MM.1S (cell line): ENCODE measurements at regions not wholly inside any gene's neighbourhood (a gene's known extent, or its start where the extent isn't known, plus 50 kb on each side); places are given as distances from the start of the nearest gene placed in this dataset.

ENCODE experiments used
- EZH2 ChIP-seq: fragments of 300-600 bp; sonication (generic); optimal IDR thresholded peaks from 2 replicates; pipeline ENCODE3; 2017; ENCODE audit warnings: low read depth, mild to moderate bottlenecking, antibody characterized with exemption, low read length, mixed read lengths
- EZH2phosphoT487 ChIP-seq: fragments of 300-600 bp; sonication (generic); IDR thresholded peaks from 2 replicates; pipeline ENCODE4 v1.6.1; 2018; ENCODE audit warnings: antibody characterized with exemption, low read length
- TF ChIP-seq, protein P1 (sequence below): fragments of 300-600 bp; sonication (generic); IDR thresholded peaks from 2 replicates; pipeline ENCODE4 v1.5.1; 2016; ENCODE audit warnings: antibody characterized with exemption, low read length, mixed read lengths

DNA sequence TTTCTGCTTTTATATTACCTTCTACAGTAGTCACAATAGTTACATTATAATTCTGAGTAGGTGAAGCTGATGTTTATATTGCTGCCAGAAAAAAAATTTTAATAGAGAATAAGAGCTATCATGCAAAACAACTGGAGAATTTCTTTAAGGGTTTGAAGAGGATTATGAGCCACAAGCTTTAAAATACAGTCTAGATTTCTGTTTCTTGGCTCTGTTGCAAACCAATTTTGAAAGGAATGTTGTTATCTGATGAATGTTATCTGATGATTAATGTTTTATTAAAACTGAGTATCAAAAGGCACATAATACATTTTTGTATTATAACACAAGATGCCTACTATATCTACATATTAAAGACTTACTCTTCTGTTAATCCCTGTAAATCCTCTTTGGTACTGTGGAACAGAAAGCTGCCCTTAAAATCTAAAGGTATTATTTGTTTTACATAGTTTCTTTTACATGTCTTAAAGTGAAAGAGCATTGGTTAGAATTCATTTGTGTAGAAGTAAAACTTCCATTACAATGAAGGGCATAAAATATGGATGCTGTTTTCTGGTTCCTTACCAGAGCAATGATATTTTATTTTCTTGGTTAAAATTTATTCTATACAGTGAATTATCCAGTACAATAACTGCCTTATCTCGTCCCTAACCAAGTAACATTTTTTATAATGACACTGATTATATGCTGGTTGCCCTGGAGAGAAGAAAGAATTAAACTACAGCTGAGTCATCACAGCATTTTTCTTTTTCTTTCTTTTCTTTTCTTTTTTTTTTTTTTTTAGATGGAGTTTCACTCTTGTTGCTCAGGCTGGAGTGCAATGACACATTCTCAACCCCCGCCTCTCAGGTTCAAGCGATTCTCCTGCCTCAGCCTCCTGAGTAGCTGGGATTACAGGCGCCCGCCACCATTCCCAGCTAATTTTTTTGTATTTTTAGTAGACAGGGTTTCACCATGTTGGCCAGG lies 205.7 kb downstream of the TANC2 start:
- no peak for TF ChIP-seq EZH2
- no peak for TF ChIP-seq EZH2phosphoT487
- TF ChIP-seq, protein P1, sequence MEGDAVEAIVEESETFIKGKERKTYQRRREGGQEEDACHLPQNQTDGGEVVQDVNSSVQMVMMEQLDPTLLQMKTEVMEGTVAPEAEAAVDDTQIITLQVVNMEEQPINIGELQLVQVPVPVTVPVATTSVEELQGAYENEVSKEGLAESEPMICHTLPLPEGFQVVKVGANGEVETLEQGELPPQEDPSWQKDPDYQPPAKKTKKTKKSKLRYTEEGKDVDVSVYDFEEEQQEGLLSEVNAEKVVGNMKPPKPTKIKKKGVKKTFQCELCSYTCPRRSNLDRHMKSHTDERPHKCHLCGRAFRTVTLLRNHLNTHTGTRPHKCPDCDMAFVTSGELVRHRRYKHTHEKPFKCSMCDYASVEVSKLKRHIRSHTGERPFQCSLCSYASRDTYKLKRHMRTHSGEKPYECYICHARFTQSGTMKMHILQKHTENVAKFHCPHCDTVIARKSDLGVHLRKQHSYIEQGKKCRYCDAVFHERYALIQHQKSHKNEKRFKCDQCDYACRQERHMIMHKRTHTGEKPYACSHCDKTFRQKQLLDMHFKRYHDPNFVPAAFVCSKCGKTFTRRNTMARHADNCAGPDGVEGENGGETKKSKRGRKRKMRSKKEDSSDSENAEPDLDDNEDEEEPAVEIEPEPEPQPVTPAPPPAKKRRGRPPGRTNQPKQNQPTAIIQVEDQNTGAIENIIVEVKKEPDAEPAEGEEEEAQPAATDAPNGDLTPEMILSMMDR = no peak
